ENCODE measurements at regions not wholly inside any gene's neighbourhood (a gene's known extent, or its start where the extent isn't known, plus 50 kb on each side); places are given as distances from the start of the nearest gene placed in this dataset.

GRCh38 chr18:68035774-68036522 is 519.4 kb upstream of the DSEL start:
- DNase-seq: no peak
- Mint-ChIP-seq H3K27ac (ENCODE audit: unreplicated experiment) (no peak overlapping the region), H3K4me1 (ENCODE audit: low read depth, unreplicated experiment) (no peaks in the 10 kb centered on the region), H3K36me3 (ENCODE audit: unreplicated experiment) (no peaks in the 10 kb centered on the region), H3K4me3 (ENCODE audit: unreplicated experiment) (no peak overlapping the region), H3K27me3 (ENCODE audit: unreplicated experiment) (no peaks in the 10 kb centered on the region), H3K9me3 (ENCODE audit: unreplicated experiment) (no peaks in the 10 kb centered on the region)
- no peak for TF ChIP-seq CTCF (IDR thresholded peaks at IDR 0.05; ENCODE audit: partially characterized antibody, unreplicated experiment)

- no peak for DNase-seq
- H3K4me1 Mint-ChIP-seq (ENCODE audit: low read depth, unreplicated experiment): no peaks in the 10 kb centered on the region
- H3K36me3 Mint-ChIP-seq (ENCODE audit: unreplicated experiment): no peaks in the 10 kb centered on the region
- H3K27ac Mint-ChIP-seq (ENCODE audit: unreplicated experiment): no peak overlapping the region
- TF ChIP-seq CTCF (IDR thresholded peaks at IDR 0.05; ENCODE audit: partially characterized antibody, unreplicated experiment): no peak
- no peak overlapping the region for H3K4me3 Mint-ChIP-seq (ENCODE audit: unreplicated experiment)
- no peaks in the 10 kb centered on the region for H3K9me3 Mint-ChIP-seq (ENCODE audit: unreplicated experiment)
- H3K27me3 Mint-ChIP-seq (ENCODE audit: unreplicated experiment): no peaks in the 10 kb centered on the region
Observed at GRCh38 chr18:68034296-68034695, 517.8 kb upstream of the DSEL start.

- DNase-seq: no peak
- no peaks in the 10 kb centered on the region for H3K4me1 Mint-ChIP-seq (ENCODE audit: low read depth, unreplicated experiment)
- no peaks in the 10 kb centered on the region for H3K27me3 Mint-ChIP-seq (ENCODE audit: unreplicated experiment)
- no peak overlapping the region for H3K27ac Mint-ChIP-seq (ENCODE audit: unreplicated experiment)
- TF ChIP-seq CTCF (IDR thresholded peaks at IDR 0.05; ENCODE audit: partially characterized antibody, unreplicated experiment): no peak
- no peaks in the 10 kb centered on the region for H3K9me3 Mint-ChIP-seq (ENCODE audit: unreplicated experiment)
- no peaks in the 10 kb centered on the region for H3K36me3 Mint-ChIP-seq (ENCODE audit: unreplicated experiment)
- no peak overlapping the region for H3K4me3 Mint-ChIP-seq (ENCODE audit: unreplicated experiment)
Observed at GRCh38 chr18:68033466-68033865, 516.9 kb upstream of the DSEL start.

- H3K9me3 Mint-ChIP-seq (ENCODE audit: unreplicated experiment): no peaks in the 10 kb centered on the region
- no peak for TF ChIP-seq CTCF (IDR thresholded peaks at IDR 0.05; ENCODE audit: partially characterized antibody, unreplicated experiment)
- H3K36me3 Mint-ChIP-seq (ENCODE audit: unreplicated experiment): no peaks in the 10 kb centered on the region
- no peak overlapping the region for H3K27ac Mint-ChIP-seq (ENCODE audit: unreplicated experiment)
- no peaks in the 10 kb centered on the region for H3K4me1 Mint-ChIP-seq (ENCODE audit: low read depth, unreplicated experiment)
- H3K4me3 Mint-ChIP-seq (ENCODE audit: unreplicated experiment): no peak overlapping the region
- no peaks in the 10 kb centered on the region for H3K27me3 Mint-ChIP-seq (ENCODE audit: unreplicated experiment)
- DNase-seq: no peak
Observed at GRCh38 chr18:68024716-68025115, 508.2 kb upstream of the DSEL start.

GRCh38 chr18:68017385-68017784 is 500.9 kb upstream of the DSEL start:
- Mint-ChIP-seq H3K27ac (ENCODE audit: unreplicated experiment) (no peak overlapping the region), H3K27me3 (ENCODE audit: unreplicated experiment) (no peaks in the 10 kb centered on the region), H3K9me3 (ENCODE audit: unreplicated experiment) (no peaks in the 10 kb centered on the region), H3K4me3 (ENCODE audit: unreplicated experiment) (no peak overlapping the region), H3K36me3 (ENCODE audit: unreplicated experiment) (no peaks in the 10 kb centered on the region), H3K4me1 (ENCODE audit: low read depth, unreplicated experiment) (no peaks in the 10 kb centered on the region)
- DNase-seq: no peak
- TF ChIP-seq CTCF (IDR thresholded peaks at IDR 0.05; ENCODE audit: partially characterized antibody, unreplicated experiment): no peak

Data from glutamatergic neuron (in vitro differentiated cells).